ENCODE measurements at regions not wholly inside any gene's neighbourhood (a gene's known extent, or its start where the extent isn't known, plus 50 kb on each side); places are given as distances from the start of the nearest gene placed in this dataset.

GRCh38 chr10:128576336-128576735, 450.1 kb upstream of the MKI67 start:
- Histone ChIP-seq H3K36me3 (no peaks in the 10 kb centered on the region), H3K27ac (no peak overlapping the region), H3K27me3 (no peaks in the 10 kb centered on the region), H3K4me1 (no peaks in the 10 kb centered on the region), H3K4me3 (no peak overlapping the region), H3K9me3 (no peaks in the 10 kb centered on the region)
- WGBS, 2 donors = 92% methylated on average over 11 of the region's 11 CpGs
- intact Hi-C loops (cut with DNase I) = no loop called here
- TF ChIP-seq EP300 (IDR thresholded peaks at IDR 0.05) = no peak
- TF ChIP-seq CTCF (IDR thresholded peaks at IDR 0.05) = no peak
- no peak for TF ChIP-seq POLR2A (IDR thresholded peaks at IDR 0.05)
- TF ChIP-seq POLR2AphosphoS5 (IDR thresholded peaks at IDR 0.05) = no peak
- DNase-seq = no peak

GRCh38 chr10:128576943-128577670, 450.9 kb upstream of the MKI67 start:
- Histone ChIP-seq H3K4me3 (no peak overlapping the region), H3K36me3 (no peaks in the 10 kb centered on the region), H3K9me3 (no peaks in the 10 kb centered on the region), H3K4me1 (no peaks in the 10 kb centered on the region), H3K27me3 (no peaks in the 10 kb centered on the region), H3K27ac (no peak overlapping the region)
- intact Hi-C loops (cut with DNase I) = no loop called here
- TF ChIP-seq POLR2A (IDR thresholded peaks at IDR 0.05) (no peak), CTCF (IDR thresholded peaks at IDR 0.05) (no peak), EP300 (IDR thresholded peaks at IDR 0.05) (no peak), POLR2AphosphoS5 (IDR thresholded peaks at IDR 0.05) (no peak)
- no peak for DNase-seq
- WGBS, 2 donors = 86% methylated on average over 11 of the region's 11 CpGs

GRCh38 chr10:128577958-128578750, 451.9 kb upstream of the MKI67 start:
- TF ChIP-seq EP300 (IDR thresholded peaks at IDR 0.05) = no peak
- no peak for TF ChIP-seq POLR2A (IDR thresholded peaks at IDR 0.05)
- no peak for TF ChIP-seq POLR2AphosphoS5 (IDR thresholded peaks at IDR 0.05)
- TF ChIP-seq CTCF (IDR thresholded peaks at IDR 0.05) = no peak
- Histone ChIP-seq H3K27ac (no peak overlapping the region), H3K9me3 (no peaks in the 10 kb centered on the region), H3K27me3 (no peaks in the 10 kb centered on the region), H3K4me1 (no peaks in the 10 kb centered on the region), H3K36me3 (no peaks in the 10 kb centered on the region), H3K4me3 (no peak overlapping the region)
- DNase-seq = no peak
- intact Hi-C loops (cut with DNase I) = no loop called here
- whole genome bisulfite sequencing, 2 donors = 92% methylated on average over 13 of the region's 13 CpGs

- Histone ChIP-seq H3K27me3 (no peaks in the 10 kb centered on the region), H3K4me1 (no peaks in the 10 kb centered on the region), H3K4me3 (no peak overlapping the region), H3K36me3 (no peaks in the 10 kb centered on the region), H3K27ac (no peak overlapping the region), H3K9me3 (no peaks in the 10 kb centered on the region)
- intact Hi-C loops (cut with DNase I) = no loop called here
- TF ChIP-seq POLR2A (IDR thresholded peaks at IDR 0.05) (no peak), CTCF (IDR thresholded peaks at IDR 0.05) (no peak), EP300 (IDR thresholded peaks at IDR 0.05) (no peak), POLR2AphosphoS5 (IDR thresholded peaks at IDR 0.05) (no peak)
- 94 to 95% methylated on average over 5 of the region's 5 CpGs for WGBS, 2 donors
- DNase-seq = no peak
Observed at GRCh38 chr10:128578766-128579165, 452.5 kb upstream of the MKI67 start.

Data from sigmoid colon (tissue), 6 donors.